ENCODE measurements at regions not wholly inside any gene's neighbourhood (a gene's known extent, or its start where the extent isn't known, plus 50 kb on each side); places are given as distances from the start of the nearest gene placed in this dataset.

DNA sequence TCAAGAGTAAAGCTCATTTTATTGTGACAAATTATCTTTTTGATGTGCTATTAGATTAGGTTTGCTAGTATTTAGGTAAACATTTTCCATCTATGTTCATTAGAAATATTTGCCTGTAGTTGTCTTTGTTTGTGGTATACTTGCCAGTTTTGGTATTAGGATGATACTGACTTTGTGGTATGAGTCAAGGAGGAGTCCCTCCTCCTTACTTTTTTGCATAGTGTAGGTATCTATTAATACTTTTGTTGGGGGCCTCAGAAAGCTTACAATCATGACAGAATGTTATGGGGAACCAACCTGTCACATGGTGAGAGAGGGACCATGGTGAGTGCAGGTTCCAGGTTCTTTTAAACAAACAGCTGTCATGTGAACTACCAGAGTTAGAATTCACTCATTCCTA is 102.1 kb downstream of the ZWINT start:
- no peak for DNase-seq (ENCODE audit: low read depth)
- no peak overlapping the region for H3K4me3 ChIP-seq (ENCODE audit: low read depth, low read length)
- TF ChIP-seq, protein P1, sequence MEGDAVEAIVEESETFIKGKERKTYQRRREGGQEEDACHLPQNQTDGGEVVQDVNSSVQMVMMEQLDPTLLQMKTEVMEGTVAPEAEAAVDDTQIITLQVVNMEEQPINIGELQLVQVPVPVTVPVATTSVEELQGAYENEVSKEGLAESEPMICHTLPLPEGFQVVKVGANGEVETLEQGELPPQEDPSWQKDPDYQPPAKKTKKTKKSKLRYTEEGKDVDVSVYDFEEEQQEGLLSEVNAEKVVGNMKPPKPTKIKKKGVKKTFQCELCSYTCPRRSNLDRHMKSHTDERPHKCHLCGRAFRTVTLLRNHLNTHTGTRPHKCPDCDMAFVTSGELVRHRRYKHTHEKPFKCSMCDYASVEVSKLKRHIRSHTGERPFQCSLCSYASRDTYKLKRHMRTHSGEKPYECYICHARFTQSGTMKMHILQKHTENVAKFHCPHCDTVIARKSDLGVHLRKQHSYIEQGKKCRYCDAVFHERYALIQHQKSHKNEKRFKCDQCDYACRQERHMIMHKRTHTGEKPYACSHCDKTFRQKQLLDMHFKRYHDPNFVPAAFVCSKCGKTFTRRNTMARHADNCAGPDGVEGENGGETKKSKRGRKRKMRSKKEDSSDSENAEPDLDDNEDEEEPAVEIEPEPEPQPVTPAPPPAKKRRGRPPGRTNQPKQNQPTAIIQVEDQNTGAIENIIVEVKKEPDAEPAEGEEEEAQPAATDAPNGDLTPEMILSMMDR (conservative IDR thresholded peaks at IDR 0.05; ENCODE audit: low read depth, low read length) = no peak

DNA sequence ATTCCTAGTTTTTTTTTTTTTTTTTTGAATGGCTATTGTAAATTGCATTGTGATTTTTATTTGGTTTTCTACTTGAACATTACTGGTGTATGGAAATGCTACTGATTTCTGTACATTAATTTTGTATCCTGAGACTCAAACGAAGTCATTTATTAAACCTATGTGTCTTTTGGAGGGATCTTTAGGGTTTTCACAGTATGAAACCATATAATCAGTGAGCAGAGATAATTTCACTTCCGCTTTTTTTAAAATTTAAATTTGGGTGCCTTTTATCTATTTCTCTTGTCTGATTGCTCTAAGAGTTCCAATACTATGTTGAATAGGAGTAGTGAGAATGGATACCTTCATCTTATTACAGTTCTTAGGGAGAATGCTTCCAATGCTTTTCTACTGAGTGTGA is 102.7 kb downstream of the ZWINT start:
- TF ChIP-seq, protein P1 (conservative IDR thresholded peaks at IDR 0.05; ENCODE audit: low read depth, low read length) = no peak
- no peak overlapping the region for H3K4me3 ChIP-seq (ENCODE audit: low read depth, low read length)
- no peak for DNase-seq (ENCODE audit: low read depth)

DNA sequence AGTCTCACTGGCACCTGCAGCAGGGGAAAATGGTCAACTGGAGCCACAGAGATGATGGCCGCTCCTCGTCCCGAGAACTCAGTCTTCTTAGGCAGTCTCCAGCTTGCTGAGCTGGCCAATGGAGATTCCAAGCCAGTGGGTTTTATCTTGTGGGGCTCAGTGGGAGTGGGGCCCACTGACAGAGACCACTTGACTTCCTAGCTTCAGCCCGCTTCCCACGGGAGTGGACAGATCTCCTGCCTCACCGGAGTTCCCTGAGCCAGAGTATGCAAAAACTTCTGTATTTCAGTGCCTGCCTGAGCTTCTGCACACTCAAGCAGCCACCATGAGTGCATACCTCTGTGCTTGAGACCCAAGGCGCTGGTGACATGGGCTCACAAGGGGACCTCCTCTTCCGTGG is 105.8 kb downstream of the ZWINT start:
- TF ChIP-seq, protein P1 (conservative IDR thresholded peaks at IDR 0.05; ENCODE audit: low read depth, low read length) = no peak
- no peak overlapping the region for H3K4me3 ChIP-seq (ENCODE audit: low read depth, low read length)
- no peak for DNase-seq (ENCODE audit: low read depth)

DNA sequence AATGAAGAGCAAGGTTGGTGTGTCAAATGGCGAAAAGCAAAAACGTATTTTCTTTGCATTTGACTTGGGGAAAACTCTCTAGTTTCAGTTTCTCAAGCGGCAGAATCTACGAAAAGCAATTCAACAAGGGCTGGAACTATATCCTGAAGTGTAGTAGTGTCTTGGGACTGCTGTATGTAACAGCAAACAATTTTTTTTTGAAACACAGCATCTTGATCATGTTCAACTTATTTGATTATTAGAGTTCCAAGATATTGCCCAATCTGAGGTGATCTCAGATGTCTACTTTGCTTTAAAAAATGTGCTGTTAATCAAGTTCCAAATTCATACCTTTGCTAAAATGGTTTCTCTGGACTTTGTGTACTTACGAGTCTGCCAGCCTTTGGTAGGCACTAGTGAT is 120.6 kb downstream of the ZWINT start:
- no peak overlapping the region for H3K4me3 ChIP-seq (ENCODE audit: low read depth, low read length)
- TF ChIP-seq, protein P1 (conservative IDR thresholded peaks at IDR 0.05; ENCODE audit: low read depth, low read length) = no peak
- no peak for DNase-seq (ENCODE audit: low read depth)

DNA sequence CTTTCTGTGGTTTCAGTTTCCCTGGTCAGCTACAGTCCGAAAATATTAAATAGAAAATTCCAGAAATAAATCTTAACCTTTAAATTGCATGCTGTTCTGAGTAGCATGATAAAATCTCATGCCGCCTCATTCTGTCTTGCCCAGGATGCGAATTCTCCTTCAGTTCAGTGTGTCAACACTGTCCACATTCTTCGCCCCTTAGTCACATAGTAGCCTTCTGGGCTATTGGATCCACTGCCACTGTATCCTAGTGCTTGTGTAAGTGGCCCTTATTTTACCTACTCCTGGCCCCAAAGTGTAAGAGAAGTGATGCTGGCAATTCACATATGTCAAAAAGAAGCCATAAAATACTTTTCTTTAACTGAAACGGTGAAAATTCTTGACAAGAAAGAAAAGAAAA is 129.6 kb downstream of the ZWINT start:
- DNase-seq (ENCODE audit: low read depth) = no peak
- no peak overlapping the region for H3K4me3 ChIP-seq (ENCODE audit: low read depth, low read length)
- TF ChIP-seq, protein P1 (conservative IDR thresholded peaks at IDR 0.05; ENCODE audit: low read depth, low read length) = no peak

DNA sequence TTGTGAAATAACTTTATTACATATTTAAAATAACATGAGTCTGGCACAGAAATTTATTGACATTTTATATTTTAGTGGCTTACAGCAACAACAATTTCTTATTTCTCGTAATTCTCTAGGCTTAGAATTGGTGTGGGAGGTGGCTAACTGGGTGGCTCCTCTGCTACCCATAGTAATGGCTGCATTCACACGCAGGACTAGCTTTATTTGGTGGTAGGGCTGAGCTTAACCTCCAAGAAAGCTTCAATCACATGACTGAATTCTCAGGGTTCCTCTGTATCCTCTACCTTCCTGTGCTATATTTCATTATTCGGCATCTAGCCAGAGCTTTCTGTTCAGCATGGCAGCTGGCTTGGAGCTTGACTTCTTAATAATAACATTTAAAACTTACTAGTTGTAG is 138.8 kb downstream of the ZWINT start:
- TF ChIP-seq, protein P1 (conservative IDR thresholded peaks at IDR 0.05; ENCODE audit: low read depth, low read length) = no peak
- no peak for DNase-seq (ENCODE audit: low read depth)
- no peak overlapping the region for H3K4me3 ChIP-seq (ENCODE audit: low read depth, low read length)

DNA sequence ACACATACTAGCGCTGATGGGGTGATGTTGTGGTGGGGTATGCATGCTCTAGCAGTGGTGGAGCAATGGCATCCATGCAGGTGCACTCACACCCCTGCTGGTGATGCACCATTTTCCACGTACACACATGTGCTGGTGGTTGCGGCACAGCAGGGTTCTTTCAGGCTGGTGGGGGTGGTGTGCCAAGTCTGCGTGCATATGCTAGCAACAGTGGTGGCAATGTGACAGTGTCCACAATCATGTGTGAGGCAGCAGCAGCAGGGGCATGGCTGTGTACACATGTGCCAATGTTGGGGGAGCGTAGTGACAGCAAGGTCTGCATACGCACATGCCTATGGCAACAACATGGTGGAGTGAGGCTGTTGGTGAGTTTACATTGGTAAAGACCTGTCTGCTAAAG is 148.1 kb downstream of the ZWINT start:
- DNase-seq (ENCODE audit: low read depth) = no peak
- TF ChIP-seq, protein P1 (conservative IDR thresholded peaks at IDR 0.05; ENCODE audit: low read depth, low read length) = no peak
- no peak overlapping the region for H3K4me3 ChIP-seq (ENCODE audit: low read depth, low read length)

Measured in choroid plexus epithelial cell (primary cell).